HG03095 (cell line): ENCODE measurements at regions not wholly inside any gene's neighbourhood (a gene's known extent, or its start where the extent isn't known, plus 50 kb on each side); places are given as distances from the start of the nearest gene placed in this dataset.

ENCODE experiments used
- ATAC-seq: cut with Tn5 transposase; IDR thresholded peaks from one replicate; pipeline ENCODE4 v1.9.1; 2021; ENCODE audit warnings: moderate library complexity; ENCODE audit not compliant: unreplicated experiment

DNA sequence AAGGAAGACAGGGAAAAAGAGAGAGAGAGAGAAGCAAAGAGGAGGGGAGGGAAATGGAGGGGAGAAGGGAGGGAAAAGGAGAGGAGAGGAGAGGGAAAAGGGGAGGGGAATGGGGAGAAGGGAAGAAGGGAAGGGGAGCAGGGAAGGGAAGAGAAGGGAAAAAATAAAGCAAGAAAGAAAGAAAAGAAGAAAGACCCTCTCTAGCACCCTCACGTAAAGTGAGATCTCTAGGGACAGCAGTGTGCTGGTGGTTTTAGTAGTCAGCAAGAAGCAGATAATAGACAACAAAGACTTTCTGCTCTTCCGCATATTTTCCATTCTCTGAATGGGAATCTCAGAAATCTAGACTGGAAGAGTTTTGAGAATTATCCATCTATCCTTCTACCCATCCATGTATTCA lies 201.8 kb upstream of the RFC3 start:
- ATAC-seq = no peak

DNA sequence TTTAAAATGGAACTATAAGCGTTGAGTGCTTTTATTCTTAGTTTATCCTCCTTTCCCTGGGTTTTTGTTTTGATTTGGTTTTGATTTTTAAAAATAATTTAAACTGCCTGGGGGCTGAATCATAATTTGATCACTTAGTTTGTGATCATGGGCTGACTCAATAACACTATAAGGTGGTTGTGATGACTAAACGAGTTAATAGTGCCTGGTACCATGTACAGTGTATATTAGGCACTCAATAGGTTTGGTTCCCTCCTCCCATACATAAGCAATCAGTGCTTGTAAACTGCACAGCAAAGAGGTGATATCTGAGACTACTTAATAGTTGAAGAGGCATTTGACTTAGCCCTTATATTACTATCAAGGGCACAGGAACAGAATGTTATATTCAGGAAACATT lies 200.9 kb upstream of the RFC3 start:
- no peak for ATAC-seq

DNA sequence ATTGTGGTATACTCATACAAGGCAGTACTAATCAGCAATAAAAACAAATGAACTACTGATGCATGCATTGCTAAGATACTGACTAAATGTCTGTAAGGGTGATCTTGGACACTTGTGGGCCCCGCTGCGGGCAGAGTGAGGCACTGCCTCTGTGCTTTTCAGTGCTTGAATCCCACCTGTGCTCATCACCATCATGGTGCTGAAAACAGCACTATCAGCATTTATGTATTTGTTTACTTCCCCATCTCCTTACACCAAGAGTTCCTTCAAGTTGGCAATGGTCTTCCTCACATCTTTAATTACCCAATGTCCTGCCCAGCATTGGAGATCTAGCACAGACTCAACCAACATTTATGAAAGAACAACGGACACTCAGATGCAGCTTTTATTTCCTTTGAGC lies 193.7 kb upstream of the RFC3 start:
- ATAC-seq = no peak

DNA sequence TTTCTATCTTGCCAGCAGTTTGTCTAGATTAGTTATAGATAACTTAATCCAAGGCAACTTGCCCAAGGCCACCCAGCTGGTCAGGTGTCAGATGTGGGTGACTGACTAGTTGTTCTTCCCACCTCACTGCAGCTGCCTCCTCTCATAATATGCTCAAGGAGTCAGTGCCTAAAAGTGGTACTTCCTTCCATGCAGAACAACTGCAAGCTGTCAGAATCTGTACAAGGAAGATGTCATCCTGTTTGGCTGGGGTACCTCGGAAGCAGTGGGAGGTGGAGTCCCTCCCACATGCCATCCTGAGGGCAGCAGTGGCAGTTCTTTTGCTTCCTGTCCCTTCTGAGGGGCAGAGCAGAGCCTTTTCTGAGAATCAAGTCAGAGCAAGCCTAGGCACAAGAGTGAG lies 193.2 kb upstream of the RFC3 start:
- no peak for ATAC-seq

DNA sequence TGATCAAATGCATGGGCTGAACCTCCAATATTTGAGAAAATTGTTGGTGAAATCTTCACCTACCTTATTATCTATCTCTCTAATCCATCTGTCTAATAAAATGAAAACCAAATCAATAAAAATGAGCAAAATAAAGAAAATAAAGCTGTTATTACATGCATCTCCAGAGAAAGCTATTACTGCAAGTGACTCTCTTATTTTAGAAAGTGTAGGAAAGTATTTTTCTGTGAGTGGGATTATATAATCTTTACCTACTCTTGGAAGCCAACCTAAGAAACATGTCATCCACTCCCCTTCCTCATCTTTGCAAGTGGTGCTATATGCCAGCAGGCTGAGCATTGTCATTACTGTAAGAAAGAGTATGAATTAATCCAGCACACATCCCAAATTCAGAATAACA lies 191.5 kb upstream of the RFC3 start:
- ATAC-seq = no peak

DNA sequence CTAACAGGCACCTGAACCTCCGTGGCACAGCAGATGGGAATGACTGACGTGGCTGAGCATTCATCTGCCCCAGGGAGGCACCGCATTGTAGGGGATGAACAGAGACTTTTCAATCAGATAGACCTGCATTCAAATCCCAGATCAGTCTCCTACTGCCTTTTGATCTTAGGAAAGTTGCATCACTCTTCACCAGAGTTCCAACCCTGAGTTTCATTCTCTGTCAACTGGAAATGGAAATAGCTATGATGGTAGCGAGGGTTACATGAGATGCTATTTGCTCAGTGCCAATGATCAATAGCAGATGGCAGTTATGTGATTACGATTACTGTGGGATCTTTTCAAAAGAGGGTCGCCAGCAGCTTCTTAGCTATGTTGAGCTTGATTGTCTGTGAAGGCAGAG lies 189.3 kb upstream of the RFC3 start:
- ATAC-seq = no peak

DNA sequence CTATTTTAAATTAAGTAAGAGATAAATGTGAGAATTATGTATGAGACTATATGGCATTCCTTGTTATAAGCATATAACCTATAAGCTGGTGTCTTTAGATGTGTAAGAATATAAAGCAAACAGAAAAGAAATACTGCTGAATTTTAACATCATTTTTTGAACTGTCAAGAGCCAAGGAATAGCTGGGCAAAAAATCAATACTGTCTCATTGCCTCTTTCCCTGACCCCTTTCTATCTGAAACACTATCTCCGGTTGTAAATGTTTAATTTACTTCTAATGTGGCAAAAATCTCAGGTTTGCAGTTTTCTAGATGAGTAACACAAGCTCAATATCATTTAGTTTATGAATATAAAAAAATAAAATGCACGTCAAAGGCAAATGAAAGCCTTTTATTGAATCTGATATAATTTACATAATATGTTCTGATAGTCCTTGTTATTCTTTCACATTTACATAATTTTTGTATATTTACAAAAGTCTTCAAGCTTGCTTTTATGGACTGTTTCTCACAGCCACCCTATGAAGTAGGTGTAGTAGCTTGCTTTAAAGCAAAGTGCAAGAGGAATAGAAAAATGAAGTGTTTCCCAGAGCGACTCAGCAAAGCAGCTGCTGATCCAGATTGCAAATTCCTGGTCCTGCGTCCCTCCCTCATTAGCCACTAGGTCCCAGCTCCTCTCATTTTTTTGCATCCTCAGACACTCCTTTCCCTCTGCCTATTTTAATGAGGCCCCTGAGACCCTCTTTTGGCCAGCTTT lies 188.2 kb upstream of the RFC3 start:
- no peak for ATAC-seq

DNA sequence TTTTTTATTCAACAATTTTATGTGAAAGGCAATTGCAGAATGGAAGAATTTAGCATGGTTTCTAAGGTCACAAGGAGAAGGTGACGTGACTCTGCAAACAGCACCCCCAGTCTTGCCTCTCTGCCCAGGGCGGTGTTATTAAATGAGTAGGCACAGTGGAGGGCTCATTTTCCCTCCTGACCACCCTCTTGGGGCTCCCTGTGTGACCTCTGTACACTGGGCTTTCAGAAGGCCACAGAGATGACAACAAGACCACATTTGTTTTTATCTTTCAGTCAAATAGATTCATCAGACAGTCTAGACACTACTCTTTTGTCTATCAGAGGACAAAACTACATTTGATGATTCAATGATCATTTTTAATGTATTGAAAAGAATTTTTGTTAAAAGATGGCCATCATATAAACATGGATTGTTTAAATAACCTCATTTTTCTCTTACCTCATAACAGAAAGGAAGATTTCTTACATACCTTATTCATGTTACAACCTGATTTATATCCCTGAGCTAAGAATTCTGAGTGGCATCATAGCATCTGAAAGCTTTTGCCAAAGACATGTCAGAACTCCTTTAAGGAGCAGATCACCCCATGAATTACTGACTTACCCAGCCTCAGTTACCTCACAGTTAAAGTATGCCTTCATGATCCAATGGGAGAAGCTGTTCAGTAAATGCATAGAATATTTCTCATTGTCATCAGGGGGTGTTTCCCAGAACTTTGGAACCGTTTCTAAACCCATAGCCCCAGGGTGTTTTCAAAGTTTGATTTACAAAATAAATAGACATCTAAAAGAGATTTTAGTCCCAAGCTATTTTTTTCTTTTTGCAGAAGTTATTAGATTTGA lies 184.0 kb upstream of the RFC3 start:
- no peak for ATAC-seq

DNA sequence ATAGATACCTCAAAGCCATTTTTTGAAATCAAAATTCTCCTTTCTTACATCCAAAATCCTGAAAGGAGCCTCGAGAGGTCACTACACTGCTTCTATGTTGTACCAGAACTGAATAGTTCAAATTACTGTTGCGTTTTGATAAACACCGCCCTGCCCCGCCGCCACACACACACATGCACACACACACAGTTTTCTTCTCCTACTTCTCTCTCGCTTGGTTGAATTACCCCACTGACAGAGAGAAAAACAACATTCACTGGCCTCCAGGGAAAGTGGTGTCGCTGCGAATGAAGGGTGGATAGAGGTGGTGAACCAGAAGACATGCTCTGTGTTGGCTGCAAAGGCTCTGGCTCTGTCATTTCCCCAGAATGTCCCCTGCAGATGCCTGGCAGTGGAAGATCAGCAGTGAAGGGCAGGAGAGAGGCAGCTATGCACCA lies 183.4 kb upstream of the RFC3 start:
- ATAC-seq = no peak

DNA sequence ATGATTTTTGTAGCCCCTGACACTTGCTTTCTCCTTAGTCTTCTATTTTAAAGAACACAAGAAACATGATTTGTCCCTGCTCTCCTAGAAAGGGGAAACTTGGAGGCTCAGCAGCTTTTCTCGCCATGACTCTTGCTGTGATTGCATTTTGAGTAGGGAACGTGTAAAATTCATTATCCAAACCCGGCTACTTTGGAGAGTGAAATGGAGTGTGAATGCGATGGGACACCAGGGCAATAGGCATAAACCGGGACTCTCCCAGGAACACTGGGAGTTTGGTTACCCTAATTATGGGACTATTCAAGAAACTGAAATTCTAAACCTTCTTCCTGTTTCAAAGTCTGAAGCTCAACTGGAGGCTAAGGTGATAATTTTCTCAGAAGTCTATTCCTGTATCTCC lies 181.7 kb upstream of the RFC3 start:
- no peak for ATAC-seq

DNA sequence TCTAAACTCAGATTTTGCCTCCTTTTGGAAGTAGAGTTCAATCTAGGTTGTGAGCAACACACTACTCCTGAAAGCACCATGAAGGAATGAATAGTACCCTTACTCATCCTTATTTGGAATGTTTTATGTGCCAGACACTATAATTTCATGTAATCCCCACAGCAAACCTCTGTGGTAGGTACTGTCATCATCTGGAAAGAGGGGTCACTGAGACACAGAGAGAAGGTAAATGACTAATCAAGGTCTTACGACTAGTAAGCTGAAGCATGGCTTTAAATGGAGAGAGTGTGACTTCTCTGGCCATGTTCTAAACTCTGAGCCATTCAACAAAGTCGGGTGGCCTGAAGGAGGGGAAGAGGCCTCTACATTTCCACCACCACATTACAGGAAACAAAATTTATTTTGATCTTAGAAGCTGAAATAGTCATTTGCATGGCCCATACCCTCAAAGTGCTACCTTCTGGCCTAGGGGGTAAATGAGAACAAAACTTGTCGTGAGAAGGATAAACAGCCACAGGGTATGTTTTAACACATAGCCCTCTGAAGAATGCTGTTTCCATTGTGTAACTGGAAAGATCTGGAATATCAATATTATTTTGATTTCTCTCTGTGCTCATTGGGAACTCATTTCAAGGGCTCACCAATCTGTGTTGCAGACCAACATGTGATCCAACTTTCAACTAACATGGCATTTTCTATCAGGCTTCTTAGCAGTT lies 180.8 kb upstream of the RFC3 start:
- ATAC-seq = no peak

DNA sequence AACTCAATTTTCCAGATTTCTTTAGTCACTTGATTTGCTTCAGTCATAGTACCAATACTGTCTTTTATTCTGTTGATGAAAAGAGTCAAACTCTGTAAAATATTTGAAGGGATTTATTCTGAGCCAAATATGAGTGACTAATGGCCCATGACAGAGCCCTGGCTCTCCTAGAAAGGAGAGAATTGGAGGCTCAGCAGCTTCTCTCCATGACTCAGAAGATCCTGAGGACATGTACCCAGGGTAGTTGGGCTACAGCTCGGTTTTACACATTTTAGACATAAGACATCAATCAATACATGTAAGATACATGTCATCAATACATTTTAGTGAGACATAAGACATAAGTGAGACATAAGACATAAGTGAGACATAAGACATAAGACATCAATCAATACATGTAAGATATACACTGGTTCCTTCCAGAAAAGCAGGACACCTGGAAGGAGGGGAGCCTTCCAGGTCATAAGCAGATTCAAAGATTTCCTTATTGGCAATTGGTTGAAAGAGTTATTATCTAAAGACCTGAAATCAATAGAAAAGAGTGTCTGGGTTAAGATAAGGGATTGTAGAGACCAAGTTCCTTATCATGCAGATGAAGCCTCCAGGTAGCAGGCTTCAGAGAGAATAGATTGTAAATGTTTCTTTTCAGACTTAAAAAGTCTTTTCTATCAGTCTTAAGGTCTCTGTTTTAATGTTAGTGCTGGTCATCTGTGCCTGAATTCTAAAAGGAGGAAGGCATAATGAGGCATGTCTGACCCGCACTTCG lies 179.8 kb upstream of the RFC3 start:
- ATAC-seq = no peak

DNA sequence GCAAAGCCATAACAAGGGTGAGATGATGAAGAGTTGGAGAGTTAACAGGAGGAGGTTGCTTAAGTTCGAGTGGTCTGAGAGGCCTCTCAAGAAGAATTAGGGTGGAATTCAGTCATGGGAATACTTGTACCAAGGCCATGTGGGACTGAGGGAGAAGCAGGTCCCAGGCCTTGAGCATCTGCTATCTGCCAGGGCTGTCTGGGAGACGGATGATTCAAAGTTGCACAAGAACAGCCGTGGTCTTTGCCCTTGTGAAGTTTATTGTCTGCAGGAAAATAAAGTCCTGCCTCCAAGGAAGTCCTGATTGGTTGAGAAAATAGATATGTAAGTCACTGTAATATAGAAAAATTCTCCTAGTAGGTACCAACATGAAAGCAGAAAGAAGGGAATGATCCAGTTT lies 178.8 kb upstream of the RFC3 start:
- ATAC-seq = no peak

DNA sequence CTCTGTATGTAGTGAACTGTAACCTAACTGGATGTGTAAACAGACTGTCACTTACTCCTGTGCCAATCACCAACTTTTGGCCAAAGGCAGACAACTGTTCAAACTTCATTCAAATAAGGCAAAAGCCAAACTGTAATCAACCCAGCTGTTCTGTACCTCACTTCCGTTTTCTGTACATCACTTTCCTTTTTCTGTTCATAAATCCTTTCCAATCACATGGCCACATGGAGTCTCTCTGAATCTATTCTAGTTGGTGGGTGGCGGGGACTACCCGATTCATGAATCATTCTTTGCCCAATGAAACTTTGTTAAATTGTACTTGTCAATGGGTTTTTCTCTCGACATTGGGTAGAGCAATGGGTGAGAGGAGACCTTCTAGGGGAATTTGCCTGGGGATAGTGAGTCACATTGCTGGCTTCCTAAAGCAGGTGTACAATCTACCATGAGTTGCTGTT lies 178.3 kb upstream of the RFC3 start:
- ATAC-seq = peak; percentile 66

DNA sequence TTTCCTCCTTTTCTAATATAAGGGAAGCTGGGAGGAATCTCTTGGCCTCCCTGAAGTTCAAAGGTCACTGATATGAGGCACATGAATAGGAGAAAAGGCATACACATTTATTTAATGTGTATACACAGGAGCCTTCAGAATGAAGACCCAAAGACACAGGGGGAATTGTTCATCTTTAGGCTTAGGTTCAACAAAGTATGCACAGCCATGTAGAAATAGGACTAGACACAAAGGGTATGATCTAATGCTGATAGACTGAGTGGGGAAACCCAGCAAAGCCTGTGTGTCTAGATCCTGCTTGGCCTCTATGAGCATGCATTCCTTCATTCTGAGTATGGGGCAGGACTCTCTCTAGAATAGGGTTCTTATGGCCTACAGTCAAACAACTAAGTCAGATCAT lies 177.1 kb upstream of the RFC3 start:
- ATAC-seq = no peak

DNA sequence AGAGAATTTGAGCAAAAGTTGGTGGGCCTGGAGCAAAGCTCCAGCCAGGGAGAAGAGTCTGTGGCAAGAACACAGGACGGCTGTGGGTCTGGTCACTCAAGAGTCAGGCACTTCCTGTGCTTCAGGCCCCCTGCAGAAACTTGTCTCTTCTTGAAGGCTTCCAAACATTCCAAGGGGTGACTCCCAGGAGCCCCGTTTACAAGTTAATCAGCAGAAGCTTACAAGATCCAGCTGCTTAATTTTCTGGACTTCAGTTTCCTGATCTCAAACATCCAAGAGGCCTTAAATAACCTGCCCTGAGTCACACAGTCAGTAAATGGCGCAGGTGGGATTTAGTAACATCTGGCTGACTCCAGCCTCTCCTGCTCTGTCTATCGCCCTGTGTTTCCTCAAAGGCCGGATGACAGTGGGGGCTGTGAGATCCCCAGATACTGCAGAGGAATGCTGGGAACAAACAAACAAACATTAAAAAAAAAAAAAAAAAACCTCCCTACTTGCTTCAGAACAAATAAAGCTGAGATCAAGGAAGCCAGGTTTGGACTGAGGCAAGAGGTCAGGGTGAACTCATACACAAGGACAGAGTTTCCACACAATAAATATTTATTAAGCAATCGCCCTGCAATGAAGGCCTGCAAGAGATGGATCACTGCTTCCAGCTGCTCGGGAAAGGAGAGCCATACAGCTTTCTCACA lies 175.4 kb upstream of the RFC3 start:
- no peak for ATAC-seq

DNA sequence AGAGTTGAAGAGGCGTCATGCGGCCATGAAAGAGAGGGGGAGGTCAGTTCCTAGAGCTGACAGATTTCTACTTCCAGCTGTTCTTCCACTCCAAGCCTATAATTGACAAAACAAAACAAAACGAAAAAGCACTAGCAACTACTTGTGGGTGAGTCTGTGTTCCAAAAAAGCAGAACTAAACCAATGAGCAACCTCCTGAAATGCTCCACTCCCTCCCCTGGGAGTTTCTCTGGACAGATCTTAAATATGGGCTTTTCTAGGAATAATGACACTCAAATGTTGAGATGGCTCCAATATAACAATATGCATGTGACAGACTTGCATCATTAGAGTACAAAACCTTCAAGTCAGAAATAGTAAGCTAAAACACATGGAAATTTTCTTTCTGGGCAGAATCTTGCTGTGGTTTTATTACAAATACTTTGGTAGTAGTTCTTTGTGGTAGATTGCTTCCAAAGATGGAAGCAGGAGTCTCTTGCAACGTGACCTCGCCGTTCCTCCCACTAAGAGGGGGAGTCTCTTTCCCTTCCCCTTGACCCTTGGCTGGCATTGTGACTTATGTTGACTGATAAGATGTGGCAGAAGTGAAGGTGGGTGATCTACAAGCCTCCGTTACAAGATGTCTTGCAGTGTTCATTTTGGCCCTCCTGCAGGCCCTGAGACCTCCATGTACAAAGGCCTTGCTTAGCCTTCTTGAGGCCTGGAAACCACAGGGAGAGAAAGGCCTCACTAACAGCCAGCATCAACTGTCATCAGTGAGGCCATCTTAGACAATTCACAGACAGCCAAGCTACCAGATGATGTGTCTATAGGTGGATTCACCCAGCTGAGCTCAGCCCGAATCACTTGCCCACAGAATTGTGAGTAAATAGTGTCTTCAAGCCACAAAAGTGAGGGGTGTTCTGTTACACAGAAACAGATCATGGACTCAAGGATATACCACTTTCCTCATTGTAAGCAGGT lies 173.1 kb upstream of the RFC3 start:
- ATAC-seq = no peak

DNA sequence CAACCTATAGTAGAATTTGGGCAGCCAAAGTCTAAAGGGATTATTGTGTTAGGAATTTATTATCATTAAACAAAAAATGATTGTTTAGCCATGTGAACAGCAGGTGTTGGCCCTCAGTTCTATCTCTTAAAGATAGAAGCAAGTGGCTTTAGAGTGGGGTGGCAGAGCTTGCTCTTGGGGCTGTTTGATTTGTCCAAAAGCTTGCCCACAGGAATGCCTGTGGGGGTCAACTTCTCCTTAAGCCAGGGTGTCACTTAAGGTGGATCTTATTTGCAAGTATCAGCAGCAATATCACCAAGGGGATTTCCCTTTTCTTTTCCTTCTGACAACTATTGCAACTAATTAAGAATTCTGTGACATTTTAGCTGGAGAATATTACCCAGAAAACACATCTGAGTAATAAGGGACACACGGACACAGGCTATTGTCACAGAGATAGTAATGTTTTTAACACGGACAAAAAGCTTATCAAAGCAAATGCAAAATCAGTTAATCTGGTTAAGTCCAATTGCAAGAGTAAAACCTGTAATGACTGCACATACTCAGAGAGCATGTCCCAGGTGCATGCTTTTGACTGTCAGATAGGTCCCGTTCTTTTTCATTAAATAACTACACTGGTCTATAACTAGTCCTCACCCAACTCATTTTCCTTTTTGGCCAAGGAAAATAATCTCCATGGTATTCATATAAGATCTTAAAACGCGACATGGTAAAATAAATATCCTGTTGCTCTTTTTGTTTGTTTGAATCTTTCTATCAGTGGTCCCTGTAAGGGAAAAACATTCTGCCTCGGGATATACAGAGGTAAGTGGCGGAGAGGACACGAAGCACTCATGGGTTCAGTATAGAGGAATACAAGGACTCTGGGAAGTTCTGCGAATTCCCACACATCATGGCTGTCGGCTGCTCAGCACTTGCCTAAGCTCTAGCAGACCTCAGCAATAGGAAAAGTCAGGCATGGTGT lies 172.1 kb upstream of the RFC3 start:
- no peak for ATAC-seq
